HEK293 (cell line): ENCODE measurements at regions not wholly inside any gene's neighbourhood (a gene's known extent, or its start where the extent isn't known, plus 50 kb on each side); places are given as distances from the start of the nearest gene placed in this dataset.

Experiments used
- CTCF ChIA-PET: fragments of 350-600 bp; formaldehyde crosslinking; extraction: SDS; loops from one replicate; lab custom pipeline; 2021; ENCODE audit warnings: antibody characterized with exemption; lab: Yijun Ruan, JAX
- POLR2A ChIA-PET: fragments of 300-600 bp; formaldehyde crosslinking; extraction: SDS; loops from one replicate; lab custom pipeline; 2020; ENCODE audit warnings: antibody characterized with exemption, inconsistent platforms; lab: Yijun Ruan, JAX
- H3K27ac ChIP-seq: fragments of 200-500 bp; sonication (Bioruptor generic); 2 replicates; pipeline ENCODE4 v1.5.1; 2014; ENCODE audit warnings: low read depth, low read length, control low read depth, inconsistent platforms; ENCODE audit errors: extremely low read depth
- H3K36me3 ChIP-seq, 2 experiments: fragments of 200-500 bp in 1 of 2; sonication (Bioruptor generic) in 1 of 2; 1 replicate in 1 of 2; 2 replicates in 1 of 2; pipeline ENCODE4 v1.5.1; 2014 to 2017; ENCODE audit warnings: inconsistent platforms in 2 of 2, low read length in 2 of 2; ENCODE audit not compliant: control insufficient read depth in 2 of 2, insufficient read depth in 1 of 2
- H3K4me1 ChIP-seq: fragments of 200-500 bp; sonication (Bioruptor generic); 2 replicates; pipeline ENCODE4 v1.5.1; 2014; ENCODE audit warnings: mild to moderate bottlenecking, low read length, inconsistent platforms; ENCODE audit not compliant: control insufficient read depth, insufficient read depth
- H3K4me3 ChIP-seq: 2 replicates; pipeline ENCODE4 v1.5.1; 2011; ENCODE audit warnings: low read depth, mild to moderate bottlenecking, control low read depth, low read length, moderate library complexity
- H3K9me3 ChIP-seq: fragments of 200-500 bp; sonication (Bioruptor generic); 2 replicates; pipeline ENCODE4 v1.5.1; 2014; ENCODE audit warnings: low read depth, low read length, inconsistent platforms; ENCODE audit not compliant: control insufficient read depth, insufficient read depth
- FEZF1 ChIP-seq: fragments of 450-650 bp; formaldehyde crosslinking; IDR thresholded peaks from 2 replicates; pipeline ENCODE4 v1.5.1; 2016; ENCODE audit warnings: missing biosample characterization, missing genetic modification characterization
- SALL2 ChIP-seq: fragments of 450-650 bp; formaldehyde crosslinking; IDR thresholded peaks from 2 replicates; pipeline ENCODE4 v1.5.0; 2017; ENCODE audit warnings: missing biosample characterization, mild to moderate bottlenecking, missing genetic modification characterization, borderline replicate concordance
- SP2 ChIP-seq: fragments of 450-650 bp; formaldehyde crosslinking; IDR thresholded peaks from 2 replicates; pipeline ENCODE4 v1.5.1; 2016; ENCODE audit warnings: missing biosample characterization, missing genetic modification characterization
- YY1 ChIP-seq: fragments of 450-650 bp; formaldehyde crosslinking; IDR thresholded peaks from 2 replicates; pipeline ENCODE4 v1.5.1; 2018; ENCODE audit warnings: missing biosample characterization, missing genetic modification characterization
- ZBTB44 ChIP-seq: fragments of 450-650 bp; IDR thresholded peaks from 2 replicates; pipeline ENCODE4 v1.5.1; 2018; ENCODE audit warnings: missing biosample characterization, mild to moderate bottlenecking, missing genetic modification characterization
- ZBTB8A ChIP-seq: fragments of 450-650 bp; formaldehyde crosslinking; IDR thresholded peaks from 2 replicates; pipeline ENCODE4 v1.5.1; 2016; ENCODE audit warnings: missing biosample characterization, missing genetic modification characterization
- ZEB2 ChIP-seq: fragments of 450-650 bp; formaldehyde crosslinking; IDR thresholded peaks from 2 replicates; pipeline ENCODE4 v1.5.1; 2016; ENCODE audit warnings: missing biosample characterization, missing genetic modification characterization
- ZFP3 ChIP-seq: fragments of 450-650 bp; formaldehyde crosslinking; IDR thresholded peaks from 2 replicates; pipeline ENCODE4 v1.5.1; 2016; ENCODE audit warnings: low read depth, missing biosample characterization, missing genetic modification characterization
- ZNF146 ChIP-seq: fragments of 450-650 bp; formaldehyde crosslinking; IDR thresholded peaks from 2 replicates; pipeline ENCODE4 v1.5.1; 2016; ENCODE audit warnings: missing biosample characterization, missing genetic modification characterization
- ZNF391 ChIP-seq: fragments of 450-650 bp; formaldehyde crosslinking; IDR thresholded peaks from 2 replicates; pipeline ENCODE4 v1.5.1; 2016; ENCODE audit warnings: low read depth, missing biosample characterization, missing genetic modification characterization, borderline replicate concordance
- ZNF561 ChIP-seq: fragments of 450-650 bp; IDR thresholded peaks from 2 replicates; pipeline ENCODE4 v1.5.1; 2018; ENCODE audit warnings: missing biosample characterization, missing genetic modification characterization, borderline replicate concordance
- ZNF664 ChIP-seq: fragments of 450-650 bp; formaldehyde crosslinking; IDR thresholded peaks from 2 replicates; pipeline ENCODE4 v1.5.1; 2016; ENCODE audit warnings: missing biosample characterization, missing genetic modification characterization
- ZNF76 ChIP-seq: fragments of 450-650 bp; formaldehyde crosslinking; IDR thresholded peaks from 2 replicates; pipeline ENCODE4; 2016; ENCODE audit warnings: low read depth, missing biosample characterization, missing genetic modification characterization, borderline replicate concordance
- ZNF785 ChIP-seq: fragments of 450-650 bp; formaldehyde crosslinking; IDR thresholded peaks from 2 replicates; pipeline ENCODE4 v1.5.1; 2016; ENCODE audit warnings: missing biosample characterization, missing genetic modification characterization
- TF ChIP-seq, protein P1 (sequence below): fragments of 450-650 bp; formaldehyde crosslinking; IDR thresholded peaks from 2 replicates; pipeline ENCODE4 v1.5.1; 2016; ENCODE audit warnings: missing biosample characterization, missing genetic modification characterization, borderline replicate concordance
- TF ChIP-seq, protein P2 (sequence below): fragments of 450-650 bp; formaldehyde crosslinking; IDR thresholded peaks from 2 replicates; pipeline ENCODE4 v1.5.1; 2016; ENCODE audit warnings: missing biosample characterization, missing genetic modification characterization
- TF ChIP-seq, protein P3 (sequence below): fragments of 450-650 bp; formaldehyde crosslinking; IDR thresholded peaks from 2 replicates; pipeline ENCODE4 v1.5.1; 2017; ENCODE audit warnings: missing biosample characterization, mild to moderate bottlenecking, missing genetic modification characterization, moderate library complexity

GRCh38 chr6:26205161-26205624 lies 118.0 kb downstream of the HFE start:
- Histone ChIP-seq H3K36me3 (no peaks in the 10 kb centered on the region), H3K4me1 (no peaks in the 10 kb centered on the region), H3K9me3 (no peaks in the 10 kb centered on the region), H3K27ac (peak overlapping the region; percentile 71), H3K4me3 (peak overlapping the region; percentile 73)
- ChIA-PET POLR2A (interaction anchor here (0.9 to 5.4 kb wide), 19 partner anchors 10 to 942 kb away, joined by 3 to 109 read pairs (median 6); a partner anchor contains a TSS), CTCF (interaction anchor here (0.6 to 1.0 kb wide), 10 partner anchors 11 to 799 kb away, joined by 3 to 6 read pairs (median 3); partner anchors contain the start of gene BTN2A2)
- TF ChIP-seq ZNF561 (peak; percentile 18; the same call in 1 of the 2 replicates), FEZF1 (tag by site-specific recombination) (0 out of 2 replicates have a peak, but pooled peaks have one; percentile 1), ZFP3 (tag by site-specific recombination) (peak; percentile 72), ZNF664 (tag by site-specific recombination) (peak; percentile 98), ZNF391 (tag by site-specific recombination) (0 out of 2 replicates have a peak, but pooled peaks have one; percentile 20), YY1 (peak; percentile 62), ZNF146 (no peak), ZBTB8A (peak; percentile 68), ZBTB44 (peak; percentile 3; the same call in 1 of the 2 replicates), ZEB2 (tag by site-specific recombination) (peak; percentile 22), SP2 (peak; percentile 40; the same call in 1 of the 2 replicates), ZNF785 (tag by site-specific recombination) (no peak), ZNF76 (tag by site-specific recombination) (0 out of 2 replicates have a peak, but pooled peaks have one; percentile 26), SALL2 (tag by site-specific recombination) (no peak)
- TF ChIP-seq, protein P1, sequence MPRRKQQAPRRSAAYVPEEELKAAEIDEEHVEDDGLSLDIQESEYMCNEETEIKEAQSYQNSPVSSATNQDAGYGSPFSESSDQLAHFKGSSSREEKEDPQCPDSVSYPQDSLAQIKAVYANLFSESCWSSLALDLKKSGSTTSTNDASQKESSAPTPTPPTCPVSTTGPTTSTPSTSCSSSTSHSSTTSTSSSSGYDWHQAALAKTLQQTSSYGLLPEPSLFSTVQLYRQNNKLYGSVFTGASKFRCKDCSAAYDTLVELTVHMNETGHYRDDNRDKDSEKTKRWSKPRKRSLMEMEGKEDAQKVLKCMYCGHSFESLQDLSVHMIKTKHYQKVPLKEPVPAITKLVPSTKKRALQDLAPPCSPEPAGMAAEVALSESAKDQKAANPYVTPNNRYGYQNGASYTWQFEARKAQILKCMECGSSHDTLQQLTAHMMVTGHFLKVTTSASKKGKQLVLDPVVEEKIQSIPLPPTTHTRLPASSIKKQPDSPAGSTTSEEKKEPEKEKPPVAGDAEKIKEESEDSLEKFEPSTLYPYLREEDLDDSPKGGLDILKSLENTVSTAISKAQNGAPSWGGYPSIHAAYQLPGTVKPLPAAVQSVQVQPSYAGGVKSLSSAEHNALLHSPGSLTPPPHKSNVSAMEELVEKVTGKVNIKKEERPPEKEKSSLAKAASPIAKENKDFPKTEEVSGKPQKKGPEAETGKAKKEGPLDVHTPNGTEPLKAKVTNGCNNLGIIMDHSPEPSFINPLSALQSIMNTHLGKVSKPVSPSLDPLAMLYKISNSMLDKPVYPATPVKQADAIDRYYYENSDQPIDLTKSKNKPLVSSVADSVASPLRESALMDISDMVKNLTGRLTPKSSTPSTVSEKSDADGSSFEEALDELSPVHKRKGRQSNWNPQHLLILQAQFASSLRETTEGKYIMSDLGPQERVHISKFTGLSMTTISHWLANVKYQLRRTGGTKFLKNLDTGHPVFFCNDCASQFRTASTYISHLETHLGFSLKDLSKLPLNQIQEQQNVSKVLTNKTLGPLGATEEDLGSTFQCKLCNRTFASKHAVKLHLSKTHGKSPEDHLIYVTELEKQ (tag by site-specific recombination), result no peak
- TF ChIP-seq, protein P2, sequence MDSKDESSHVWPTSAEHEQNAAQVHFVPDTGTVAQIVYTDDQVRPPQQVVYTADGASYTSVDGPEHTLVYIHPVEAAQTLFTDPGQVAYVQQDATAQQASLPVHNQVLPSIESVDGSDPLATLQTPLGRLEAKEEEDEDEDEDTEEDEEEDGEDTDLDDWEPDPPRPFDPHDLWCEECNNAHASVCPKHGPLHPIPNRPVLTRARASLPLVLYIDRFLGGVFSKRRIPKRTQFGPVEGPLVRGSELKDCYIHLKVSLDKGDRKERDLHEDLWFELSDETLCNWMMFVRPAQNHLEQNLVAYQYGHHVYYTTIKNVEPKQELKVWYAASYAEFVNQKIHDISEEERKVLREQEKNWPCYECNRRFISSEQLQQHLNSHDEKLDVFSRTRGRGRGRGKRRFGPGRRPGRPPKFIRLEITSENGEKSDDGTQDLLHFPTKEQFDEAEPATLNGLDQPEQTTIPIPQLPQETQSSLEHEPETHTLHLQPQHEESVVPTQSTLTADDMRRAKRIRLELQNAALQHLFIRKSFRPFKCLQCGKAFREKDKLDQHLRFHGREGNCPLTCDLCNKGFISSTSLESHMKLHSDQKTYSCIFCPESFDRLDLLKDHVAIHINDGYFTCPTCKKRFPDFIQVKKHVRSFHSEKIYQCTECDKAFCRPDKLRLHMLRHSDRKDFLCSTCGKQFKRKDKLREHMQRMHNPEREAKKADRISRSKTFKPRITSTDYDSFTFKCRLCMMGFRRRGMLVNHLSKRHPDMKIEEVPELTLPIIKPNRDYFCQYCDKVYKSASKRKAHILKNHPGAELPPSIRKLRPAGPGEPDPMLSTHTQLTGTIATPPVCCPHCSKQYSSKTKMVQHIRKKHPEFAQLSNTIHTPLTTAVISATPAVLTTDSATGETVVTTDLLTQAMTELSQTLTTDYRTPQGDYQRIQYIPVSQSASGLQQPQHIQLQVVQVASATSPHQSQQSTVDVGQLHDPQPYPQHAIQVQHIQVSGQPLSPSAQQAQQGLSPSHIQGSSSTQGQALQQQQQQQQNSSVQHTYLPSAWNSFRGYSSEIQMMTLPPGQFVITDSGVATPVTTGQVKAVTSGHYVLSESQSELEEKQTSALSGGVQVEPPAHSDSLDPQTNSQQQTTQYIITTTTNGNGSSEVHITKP (tag by site-specific recombination), result peak; percentile 52; the same call in 1 of the 2 replicates
- TF ChIP-seq, protein P3, sequence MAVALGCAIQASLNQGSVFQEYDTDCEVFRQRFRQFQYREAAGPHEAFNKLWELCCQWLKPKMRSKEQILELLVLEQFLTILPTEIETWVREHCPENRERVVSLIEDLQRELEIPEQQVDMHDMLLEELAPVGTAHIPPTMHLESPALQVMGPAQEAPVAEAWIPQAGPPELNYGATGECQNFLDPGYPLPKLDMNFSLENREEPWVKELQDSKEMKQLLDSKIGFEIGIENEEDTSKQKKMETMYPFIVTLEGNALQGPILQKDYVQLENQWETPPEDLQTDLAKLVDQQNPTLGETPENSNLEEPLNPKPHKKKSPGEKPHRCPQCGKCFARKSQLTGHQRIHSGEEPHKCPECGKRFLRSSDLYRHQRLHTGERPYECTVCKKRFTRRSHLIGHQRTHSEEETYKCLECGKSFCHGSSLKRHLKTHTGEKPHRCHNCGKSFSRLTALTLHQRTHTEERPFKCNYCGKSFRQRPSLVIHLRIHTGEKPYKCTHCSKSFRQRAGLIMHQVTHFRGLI (tag by site-specific recombination), result 0 out of 2 replicates have a peak, but pooled peaks have one; percentile 47
